Panc1 (cell line): ENCODE measurements at regions not wholly inside any gene's neighbourhood (a gene's known extent, or its start where the extent isn't known, plus 50 kb on each side); places are given as distances from the start of the nearest gene placed in this dataset.

Experiments
- ATAC-seq: fragments of 200-7000 bp; cut with Tn5 transposase; 2 replicates; pipeline ENCODE4 v1.9.1; 2020; ENCODE audit warnings: mild to moderate bottlenecking, moderate library complexity
- BruUV-seq: library from RNA; stranded (reverse); fragments of 400-500 nt; replicated peaks from 2 replicates; lab custom pipeline; 2021; lab: Mats Ljungman, UMichigan
- CTCF ChIA-PET: fragments of 300-600 bp; sonication (Branson Sonifier 250); formaldehyde crosslinking; loops from one replicate; lab custom pipeline; 2022; ENCODE audit warnings: antibody characterized with exemption; lab: Charles Lee
- POLR2A ChIA-PET: fragments of 300-600 bp; sonication (Branson Sonifier 250); formaldehyde crosslinking; loops from one replicate; lab custom pipeline; 2022; ENCODE audit warnings: antibody characterized with exemption; lab: Charles Lee
- DNase-seq: peaks from one replicate; pipeline ENCODE4 v3.0.0-alpha.2; 2010; ENCODE audit warnings: low read depth, low spot score
- H3K27ac ChIP-seq: 2 replicates; pipeline ENCODE4 v1.5.1; 2011; ENCODE audit warnings: mild to moderate bottlenecking, low read length, inconsistent platforms
- H3K27me3 ChIP-seq: fragments of 200-500 bp; sonication (Bioruptor generic); 2 replicates; pipeline ENCODE4 v1.6.0; 2014; ENCODE audit warnings: low read length, inconsistent platforms; ENCODE audit not compliant: control insufficient read depth, insufficient read depth
- H3K36me3 ChIP-seq: fragments of 200-500 bp; sonication (Bioruptor generic); 2 replicates; pipeline ENCODE4 v1.5.1; 2014; ENCODE audit warnings: inconsistent platforms, mild to moderate bottlenecking, low read length, moderate library complexity; ENCODE audit not compliant: control insufficient read depth, insufficient read depth
- H3K4me1 ChIP-seq: 2 replicates; pipeline ENCODE4 v1.5.1; 2011; ENCODE audit warnings: inconsistent platforms, mild to moderate bottlenecking, low read length, moderate library complexity; ENCODE audit not compliant: control insufficient read depth, insufficient read depth
- H3K4me3 ChIP-seq, 2 experiments: 2 replicates each; pipeline ENCODE4 v1.5.1; 2011 to 2012; ENCODE audit warnings: low read depth in 2 of 2, low read length in 2 of 2, mild to moderate bottlenecking in 2 of 2, inconsistent platforms in 1 of 2, moderate library complexity in 1 of 2
- H3K9me3 ChIP-seq: fragments of 200-500 bp; sonication (Bioruptor generic); 2 replicates; pipeline ENCODE4 v1.5.1; 2014; ENCODE audit warnings: low read depth, mild to moderate bottlenecking, inconsistent platforms, low read length, moderate library complexity; ENCODE audit not compliant: control insufficient read depth, insufficient read depth
- POLR2AphosphoS5 ChIP-seq: IDR thresholded peaks from 2 replicates; pipeline ENCODE4 v1.6.1; 2012; ENCODE audit warnings: mild to moderate bottlenecking, low read depth, low read length, moderate library complexity
- SIN3A ChIP-seq: IDR thresholded peaks from 2 replicates; pipeline ENCODE4 v1.6.1; 2012; ENCODE audit warnings: low read depth, mild to moderate bottlenecking, low read length, moderate library complexity, borderline replicate concordance; ENCODE audit not compliant: insufficient read depth
- TCF7L2 ChIP-seq: IDR thresholded peaks from 2 replicates; pipeline ENCODE4 v1.6.1; 2011; ENCODE audit warnings: mild to moderate bottlenecking, low read depth, low read length, inconsistent platforms
- in situ Hi-C: cut with HindIII; loops from 2 replicates; pipeline ENCODE4 v1.10.0; 2016; ENCODE audit warnings: low sequenced_read_pairs, low pct_unique_long_range_greater_than_20kb
- intact Hi-C: fragments of 100-400 bp; cut with micrococcal nuclease; formaldehyde crosslinking; loops from one replicate; pipeline ENCODE4 v1.10.0; 2022; ENCODE audit not compliant: unreplicated experiment
- TF ChIP-seq, protein P1 (sequence below), 2 experiments: IDR thresholded peaks; 2 replicates each; pipeline ENCODE4 v1.6.1; 2011 to 2012; ENCODE audit warnings: low read depth in 2 of 2, control low read depth in 1 of 2, low read length in 1 of 2, mild to moderate bottlenecking in 1 of 2, moderate library complexity in 1 of 2; ENCODE audit not compliant: insufficient read depth in 1 of 2
- TF ChIP-seq, protein P2 (sequence below): fragments of 450-650 bp; IDR thresholded peaks from 2 replicates; pipeline ENCODE4 v1.5.1; 2017; ENCODE audit warnings: mild to moderate bottlenecking

DNA sequence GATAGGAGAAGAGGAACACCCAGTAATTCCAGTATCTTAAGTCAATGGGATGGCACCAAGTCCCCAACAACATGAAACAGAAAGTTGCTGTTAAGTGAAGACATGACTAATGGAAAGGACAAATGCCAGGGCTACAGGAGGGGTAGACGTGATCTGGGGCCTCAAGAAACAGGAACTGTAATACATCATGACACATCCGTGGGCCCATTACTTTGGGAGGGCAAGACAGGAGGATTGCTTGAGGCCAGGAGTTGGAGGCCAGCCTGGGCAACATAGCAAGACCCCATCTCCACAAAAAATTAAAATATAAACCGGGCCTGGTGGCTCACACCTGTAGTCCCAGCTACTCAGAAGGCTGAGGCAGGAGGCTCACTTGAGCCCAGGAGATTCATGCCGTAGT is 408.6 kb upstream of the PRKCQ start:
- CTCF ChIA-PET, result no interaction called here
- no peak for DNase-seq
- POLR2A ChIA-PET, result no interaction called here
- no peaks in the 10 kb centered on the region for H3K4me1 ChIP-seq
- no peaks in the 10 kb centered on the region for H3K27me3 ChIP-seq
- intact Hi-C loops (no loop called here), in situ Hi-C loops (no loop called here)
- ATAC-seq, result no peak
- TF ChIP-seq, protein P1, sequence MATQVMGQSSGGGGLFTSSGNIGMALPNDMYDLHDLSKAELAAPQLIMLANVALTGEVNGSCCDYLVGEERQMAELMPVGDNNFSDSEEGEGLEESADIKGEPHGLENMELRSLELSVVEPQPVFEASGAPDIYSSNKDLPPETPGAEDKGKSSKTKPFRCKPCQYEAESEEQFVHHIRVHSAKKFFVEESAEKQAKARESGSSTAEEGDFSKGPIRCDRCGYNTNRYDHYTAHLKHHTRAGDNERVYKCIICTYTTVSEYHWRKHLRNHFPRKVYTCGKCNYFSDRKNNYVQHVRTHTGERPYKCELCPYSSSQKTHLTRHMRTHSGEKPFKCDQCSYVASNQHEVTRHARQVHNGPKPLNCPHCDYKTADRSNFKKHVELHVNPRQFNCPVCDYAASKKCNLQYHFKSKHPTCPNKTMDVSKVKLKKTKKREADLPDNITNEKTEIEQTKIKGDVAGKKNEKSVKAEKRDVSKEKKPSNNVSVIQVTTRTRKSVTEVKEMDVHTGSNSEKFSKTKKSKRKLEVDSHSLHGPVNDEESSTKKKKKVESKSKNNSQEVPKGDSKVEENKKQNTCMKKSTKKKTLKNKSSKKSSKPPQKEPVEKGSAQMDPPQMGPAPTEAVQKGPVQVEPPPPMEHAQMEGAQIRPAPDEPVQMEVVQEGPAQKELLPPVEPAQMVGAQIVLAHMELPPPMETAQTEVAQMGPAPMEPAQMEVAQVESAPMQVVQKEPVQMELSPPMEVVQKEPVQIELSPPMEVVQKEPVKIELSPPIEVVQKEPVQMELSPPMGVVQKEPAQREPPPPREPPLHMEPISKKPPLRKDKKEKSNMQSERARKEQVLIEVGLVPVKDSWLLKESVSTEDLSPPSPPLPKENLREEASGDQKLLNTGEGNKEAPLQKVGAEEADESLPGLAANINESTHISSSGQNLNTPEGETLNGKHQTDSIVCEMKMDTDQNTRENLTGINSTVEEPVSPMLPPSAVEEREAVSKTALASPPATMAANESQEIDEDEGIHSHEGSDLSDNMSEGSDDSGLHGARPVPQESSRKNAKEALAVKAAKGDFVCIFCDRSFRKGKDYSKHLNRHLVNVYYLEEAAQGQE (IDR thresholded peaks at IDR 0.05; ENCODE audit: insufficient read depth in 1 of 2, low read depth in 2 of 2, low read length in 1 of 2), result no peak
- TF ChIP-seq POLR2AphosphoS5 (no peak), TCF7L2 (no peak), SIN3A (no peak)
- TF ChIP-seq, protein P2, sequence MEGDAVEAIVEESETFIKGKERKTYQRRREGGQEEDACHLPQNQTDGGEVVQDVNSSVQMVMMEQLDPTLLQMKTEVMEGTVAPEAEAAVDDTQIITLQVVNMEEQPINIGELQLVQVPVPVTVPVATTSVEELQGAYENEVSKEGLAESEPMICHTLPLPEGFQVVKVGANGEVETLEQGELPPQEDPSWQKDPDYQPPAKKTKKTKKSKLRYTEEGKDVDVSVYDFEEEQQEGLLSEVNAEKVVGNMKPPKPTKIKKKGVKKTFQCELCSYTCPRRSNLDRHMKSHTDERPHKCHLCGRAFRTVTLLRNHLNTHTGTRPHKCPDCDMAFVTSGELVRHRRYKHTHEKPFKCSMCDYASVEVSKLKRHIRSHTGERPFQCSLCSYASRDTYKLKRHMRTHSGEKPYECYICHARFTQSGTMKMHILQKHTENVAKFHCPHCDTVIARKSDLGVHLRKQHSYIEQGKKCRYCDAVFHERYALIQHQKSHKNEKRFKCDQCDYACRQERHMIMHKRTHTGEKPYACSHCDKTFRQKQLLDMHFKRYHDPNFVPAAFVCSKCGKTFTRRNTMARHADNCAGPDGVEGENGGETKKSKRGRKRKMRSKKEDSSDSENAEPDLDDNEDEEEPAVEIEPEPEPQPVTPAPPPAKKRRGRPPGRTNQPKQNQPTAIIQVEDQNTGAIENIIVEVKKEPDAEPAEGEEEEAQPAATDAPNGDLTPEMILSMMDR, result no peak
- no peak overlapping the region for H3K27ac ChIP-seq
- no peaks in the 10 kb centered on the region for H3K36me3 ChIP-seq
- BruUV-seq, result no TSS peak
- no peak overlapping the region for H3K4me3 ChIP-seq
- H3K9me3 ChIP-seq, result no peaks in the 10 kb centered on the region

DNA sequence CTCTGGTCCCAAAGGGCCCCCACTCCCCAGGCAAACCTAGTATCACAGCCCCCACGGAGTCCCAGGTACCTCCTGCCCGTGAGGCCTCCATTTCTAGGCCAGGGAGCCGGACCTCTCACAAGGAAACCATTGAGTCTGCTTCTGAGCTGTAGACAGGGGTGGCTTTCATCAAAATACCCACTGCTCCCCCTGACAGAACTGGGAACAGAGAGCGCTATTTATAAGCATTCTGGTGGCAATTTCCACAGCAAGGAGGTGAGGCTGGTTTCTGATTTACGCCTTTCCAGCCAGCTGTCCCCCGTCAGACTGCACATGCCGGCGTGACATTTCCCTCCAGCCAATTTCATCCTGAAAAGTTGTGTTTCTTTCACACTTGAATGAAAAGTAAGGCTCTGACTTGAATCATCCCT is 407.5 kb upstream of the PRKCQ start:
- DNase-seq (no peak), ATAC-seq (no peak)
- Histone ChIP-seq H3K36me3 (no peaks in the 10 kb centered on the region), H3K4me1 (no peaks in the 10 kb centered on the region), H3K9me3 (no peaks in the 10 kb centered on the region), H3K27me3 (no peaks in the 10 kb centered on the region), H3K27ac (no peak overlapping the region), H3K4me3 (no peak overlapping the region)
- no peak for TF ChIP-seq POLR2AphosphoS5
- TF ChIP-seq, protein P1 (IDR thresholded peaks at IDR 0.05; ENCODE audit: insufficient read depth in 1 of 2, low read depth in 2 of 2, low read length in 1 of 2), result no peak
- TF ChIP-seq SIN3A, result no peak
- TF ChIP-seq, protein P2, result no peak
- TF ChIP-seq TCF7L2, result no peak
- intact Hi-C loops (no loop called here), in situ Hi-C loops (no loop called here)
- no TSS peak for BruUV-seq
- ChIA-PET POLR2A (no interaction called here), CTCF (no interaction called here)
